GM19438 (cell line): ENCODE measurements at regions not wholly inside any gene's neighbourhood (a gene's known extent, or its start where the extent isn't known, plus 50 kb on each side); places are given as distances from the start of the nearest gene placed in this dataset.

Experiments
- ATAC-seq: cut with Tn5 transposase; IDR thresholded peaks from one replicate; pipeline ENCODE4 v1.9.1; 2021; ENCODE audit warnings: low read depth; ENCODE audit not compliant: unreplicated experiment

GRCh38 chr1:219774386-219774785 is 154.0 kb downstream of the SLC30A10 start:
- no peak for ATAC-seq

GRCh38 chr1:219773775-219774174 is 154.6 kb downstream of the SLC30A10 start:
- ATAC-seq, result peak; percentile 99

- ATAC-seq, result no peak
Measured at GRCh38 chr1:219773110-219773509, 155.2 kb downstream of the SLC30A10 start.

GRCh38 chr1:219772265-219773036 is 155.9 kb downstream of the SLC30A10 start:
- ATAC-seq, result no peak

- no peak for ATAC-seq
Measured at GRCh38 chr1:219771080-219771479, 157.3 kb downstream of the SLC30A10 start.

GRCh38 chr1:219763321-219763720 is 150.4 kb upstream of the ZC3H11B start:
- no peak for ATAC-seq

- ATAC-seq, result no peak
Measured at GRCh38 chr1:219761208-219761860, 148.4 kb upstream of the ZC3H11B start.

- no peak for ATAC-seq
Measured at GRCh38 chr1:219759095-219759494, 146.2 kb upstream of the ZC3H11B start.

- no peak for ATAC-seq
Measured at GRCh38 chr1:219757890-219758289, 145.0 kb upstream of the ZC3H11B start.

GRCh38 chr1:219755234-219755633 is 142.3 kb upstream of the ZC3H11B start:
- no peak for ATAC-seq

GRCh38 chr1:219754767-219755166 is 141.9 kb upstream of the ZC3H11B start:
- ATAC-seq, result no peak

- ATAC-seq, result no peak
Measured at GRCh38 chr1:219753914-219754313, 141.0 kb upstream of the ZC3H11B start.

- ATAC-seq, result no peak
Measured at GRCh38 chr1:219752645-219753044, 139.7 kb upstream of the ZC3H11B start.

GRCh38 chr1:219751870-219752507 is 139.1 kb upstream of the ZC3H11B start:
- no peak for ATAC-seq

- no peak for ATAC-seq
Measured at GRCh38 chr1:219749370-219749769, 136.5 kb upstream of the ZC3H11B start.

GRCh38 chr1:219746141-219746540 is 133.2 kb upstream of the ZC3H11B start:
- no peak for ATAC-seq

GRCh38 chr1:219744652-219745469 is 132.0 kb upstream of the ZC3H11B start:
- ATAC-seq, result no peak

- ATAC-seq, result no peak
Measured at GRCh38 chr1:219741011-219741970, 128.4 kb upstream of the ZC3H11B start.

- ATAC-seq, result no peak
Measured at GRCh38 chr1:219733511-219734174, 120.7 kb upstream of the ZC3H11B start.
